Thyroid gland (tissue), 4 donors: ENCODE measurements at regions not wholly inside any gene's neighbourhood (a gene's known extent, or its start where the extent isn't known, plus 50 kb on each side); places are given as distances from the start of the nearest gene placed in this dataset.

Experiments used
- DNase-seq, 2 donors: peaks; one replicate each; pipeline ENCODE4 v3.0.0-alpha.2; 2019
- H3K27ac ChIP-seq, 3 donors: fragments of 200-600 bp; sonication (generic); 1 replicate in 2 of 3; 2 replicates in 1 of 3; pipeline ENCODE4 v1.5.1; 2016 to 2019; ENCODE audit warnings: mild to moderate bottlenecking in 1 of 3, moderate library complexity in 1 of 3
- H3K27me3 ChIP-seq: fragments of 200-600 bp; sonication (generic); one replicate; pipeline ENCODE4 v1.5.1; 2019
- H3K36me3 ChIP-seq, 2 donors: fragments of 200-600 bp; sonication (generic); one replicate each; pipeline ENCODE4 v1.5.1; 2016 to 2019
- H3K4me1 ChIP-seq, 2 donors: fragments of 200-600 bp; sonication (generic); one replicate each; pipeline ENCODE4 v1.5.1; 2017 to 2019
- H3K4me3 ChIP-seq, 3 donors: fragments of 200-600 bp; sonication (generic); replicated peaks in 1 of 3; 1 replicate in 2 of 3; 2 replicates in 1 of 3; pipeline ENCODE4 v1.5.1; 2016; ENCODE audit warnings: mild to moderate bottlenecking in 1 of 3
- H3K9me3 ChIP-seq: fragments of 200-600 bp; sonication (generic); one replicate; pipeline ENCODE4 v1.5.1; 2017
- POLR2A ChIP-seq, 2 donors: fragments of 450-650 bp; IDR thresholded peaks; one replicate each; pipeline ENCODE4 v1.6.1; 2017; ENCODE audit warnings: antibody characterized with exemption in 2 of 2, mild to moderate bottlenecking in 2 of 2, moderate library complexity in 1 of 2
- WGBS, 2 donors: methylation state at CpG; one replicate each; pipeline ENCODE4 v1.1.5; 2017; 5-methylcytosine and 5-hydroxymethylcytosine counted together
- intact Hi-C: fragments of 100-400 bp; cut with DNase I; formaldehyde crosslinking; loops from one replicate; pipeline ENCODE4 v1.15.1; 2023
- TF ChIP-seq, protein P1 (sequence below), 6 experiments: fragments of 200-600 bp in 3 of 6; fragments of 450-650 bp in 3 of 6; sonication (generic) in 3 of 6; IDR thresholded peaks; one replicate each; pipeline ENCODE4 v1.5.1; 2016 to 2019; ENCODE audit warnings: antibody characterized with exemption in 6 of 6, mild to moderate bottlenecking in 2 of 6, inconsistent platforms in 1 of 6, moderate library complexity in 1 of 6

DNA sequence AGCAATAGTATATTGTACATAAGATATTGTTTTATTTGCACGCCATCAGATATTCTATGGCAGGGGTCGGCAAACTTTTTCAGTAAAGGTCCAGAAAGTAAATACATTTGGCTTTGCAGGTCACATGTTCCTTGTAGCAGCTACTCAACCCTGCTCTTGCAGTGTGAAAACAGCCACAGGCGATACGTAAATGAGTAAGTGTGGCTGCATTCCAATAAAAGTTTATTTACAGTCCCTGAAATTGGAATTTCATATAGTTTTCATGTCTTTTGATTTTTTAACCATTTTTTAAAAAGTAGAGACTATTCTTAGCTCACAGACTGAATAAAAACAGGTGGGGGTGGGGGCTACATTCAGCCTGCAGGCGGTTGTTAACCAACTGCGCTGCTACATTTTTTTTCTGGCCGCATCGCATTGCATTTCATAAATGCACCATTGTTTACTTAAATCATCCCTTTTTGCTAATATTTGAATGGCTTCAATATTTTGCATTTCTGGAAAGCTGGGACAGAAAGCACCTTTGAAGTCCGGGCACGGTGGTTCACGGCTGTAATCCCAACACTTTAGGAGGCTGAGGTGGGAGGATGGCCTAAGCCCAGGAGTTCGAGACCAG lies 50.5 kb upstream of the HAPSTR1 start:
- TF ChIP-seq, protein P1, sequence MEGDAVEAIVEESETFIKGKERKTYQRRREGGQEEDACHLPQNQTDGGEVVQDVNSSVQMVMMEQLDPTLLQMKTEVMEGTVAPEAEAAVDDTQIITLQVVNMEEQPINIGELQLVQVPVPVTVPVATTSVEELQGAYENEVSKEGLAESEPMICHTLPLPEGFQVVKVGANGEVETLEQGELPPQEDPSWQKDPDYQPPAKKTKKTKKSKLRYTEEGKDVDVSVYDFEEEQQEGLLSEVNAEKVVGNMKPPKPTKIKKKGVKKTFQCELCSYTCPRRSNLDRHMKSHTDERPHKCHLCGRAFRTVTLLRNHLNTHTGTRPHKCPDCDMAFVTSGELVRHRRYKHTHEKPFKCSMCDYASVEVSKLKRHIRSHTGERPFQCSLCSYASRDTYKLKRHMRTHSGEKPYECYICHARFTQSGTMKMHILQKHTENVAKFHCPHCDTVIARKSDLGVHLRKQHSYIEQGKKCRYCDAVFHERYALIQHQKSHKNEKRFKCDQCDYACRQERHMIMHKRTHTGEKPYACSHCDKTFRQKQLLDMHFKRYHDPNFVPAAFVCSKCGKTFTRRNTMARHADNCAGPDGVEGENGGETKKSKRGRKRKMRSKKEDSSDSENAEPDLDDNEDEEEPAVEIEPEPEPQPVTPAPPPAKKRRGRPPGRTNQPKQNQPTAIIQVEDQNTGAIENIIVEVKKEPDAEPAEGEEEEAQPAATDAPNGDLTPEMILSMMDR (IDR thresholded peaks at IDR 0.05), result no peak
- no peak for TF ChIP-seq POLR2A (IDR thresholded peaks at IDR 0.05)
- no peaks in the 10 kb centered on the region for H3K9me3 ChIP-seq
- intact Hi-C loops, result no loop called here
- H3K27me3 ChIP-seq, result no peaks in the 10 kb centered on the region
- H3K27ac ChIP-seq, result no peak overlapping the region
- no peak for DNase-seq
- no peaks in the 10 kb centered on the region for H3K4me1 ChIP-seq
- no peak overlapping the region for H3K4me3 ChIP-seq
- no peaks in the 10 kb centered on the region for H3K36me3 ChIP-seq
- 88 to 90% methylated on average over 12 of the region's 12 CpGs for WGBS, 2 donors
